ENCODE measurements at regions not wholly inside any gene's neighbourhood (a gene's known extent, or its start where the extent isn't known, plus 50 kb on each side); places are given as distances from the start of the nearest gene placed in this dataset.

DNA sequence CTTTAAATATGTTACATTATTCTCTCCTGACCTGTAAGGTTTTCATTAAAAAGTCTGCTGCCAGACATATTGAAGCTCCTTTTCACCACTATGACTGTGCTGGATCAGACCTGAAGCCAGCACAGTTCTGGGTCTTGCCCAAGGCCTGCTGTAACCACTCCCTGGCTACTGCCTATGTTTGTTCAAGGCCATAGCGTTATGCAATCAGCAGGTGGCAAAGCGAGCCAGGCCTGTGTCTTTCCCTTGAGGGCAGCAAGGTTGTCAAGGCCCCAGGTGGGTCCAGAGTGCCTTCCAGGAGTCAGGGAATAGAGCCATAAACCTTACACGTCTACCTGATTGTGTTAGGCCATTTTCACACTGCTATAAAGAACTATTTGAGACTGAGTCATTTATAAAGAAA lies 496.8 kb upstream of the PCDH9 start:
- Histone ChIP-seq H3K4me3 (no peak overlapping the region), H3K4me1 (no peaks in the 10 kb centered on the region), H3K27me3 (ENCODE audit: low read depth) (no peaks in the 10 kb centered on the region), H3K36me3 (no peaks in the 10 kb centered on the region), H3K27ac (no peak overlapping the region), H3K9me3 (peaks cover 18% of the 10 kb centered on the region)
- intact Hi-C loops (cut with DNase I) = no loop called here
- TF ChIP-seq, protein P1, sequence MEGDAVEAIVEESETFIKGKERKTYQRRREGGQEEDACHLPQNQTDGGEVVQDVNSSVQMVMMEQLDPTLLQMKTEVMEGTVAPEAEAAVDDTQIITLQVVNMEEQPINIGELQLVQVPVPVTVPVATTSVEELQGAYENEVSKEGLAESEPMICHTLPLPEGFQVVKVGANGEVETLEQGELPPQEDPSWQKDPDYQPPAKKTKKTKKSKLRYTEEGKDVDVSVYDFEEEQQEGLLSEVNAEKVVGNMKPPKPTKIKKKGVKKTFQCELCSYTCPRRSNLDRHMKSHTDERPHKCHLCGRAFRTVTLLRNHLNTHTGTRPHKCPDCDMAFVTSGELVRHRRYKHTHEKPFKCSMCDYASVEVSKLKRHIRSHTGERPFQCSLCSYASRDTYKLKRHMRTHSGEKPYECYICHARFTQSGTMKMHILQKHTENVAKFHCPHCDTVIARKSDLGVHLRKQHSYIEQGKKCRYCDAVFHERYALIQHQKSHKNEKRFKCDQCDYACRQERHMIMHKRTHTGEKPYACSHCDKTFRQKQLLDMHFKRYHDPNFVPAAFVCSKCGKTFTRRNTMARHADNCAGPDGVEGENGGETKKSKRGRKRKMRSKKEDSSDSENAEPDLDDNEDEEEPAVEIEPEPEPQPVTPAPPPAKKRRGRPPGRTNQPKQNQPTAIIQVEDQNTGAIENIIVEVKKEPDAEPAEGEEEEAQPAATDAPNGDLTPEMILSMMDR (IDR thresholded peaks at IDR 0.05) = no peak
- DNase-seq (no peak), ATAC-seq (no peak)

DNA sequence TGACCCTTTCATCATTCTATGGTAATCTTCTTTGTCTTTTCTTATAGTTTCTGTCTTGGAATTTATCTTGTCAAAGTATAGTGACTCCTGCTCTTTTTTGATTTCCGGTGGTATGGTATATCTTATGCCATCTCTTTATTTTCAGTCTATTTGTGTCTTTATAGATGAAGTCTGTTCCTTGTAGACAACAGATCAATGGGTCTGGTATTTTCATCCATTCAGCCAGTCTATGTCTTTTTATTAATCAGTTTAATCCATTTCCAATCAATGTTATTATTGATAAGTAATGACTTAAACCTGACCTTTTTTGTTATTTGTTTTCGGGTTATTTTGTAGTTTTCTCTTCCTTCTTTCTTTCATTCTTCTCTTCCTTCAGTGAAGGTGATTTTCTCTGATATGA lies 495.9 kb upstream of the PCDH9 start:
- DNase-seq (no peak), ATAC-seq (no peak)
- Histone ChIP-seq H3K9me3 (peaks cover 18% of the 10 kb centered on the region), H3K27ac (no peak overlapping the region), H3K4me3 (no peak overlapping the region), H3K4me1 (no peaks in the 10 kb centered on the region), H3K27me3 (ENCODE audit: low read depth) (no peaks in the 10 kb centered on the region), H3K36me3 (no peaks in the 10 kb centered on the region)
- TF ChIP-seq, protein P1 (IDR thresholded peaks at IDR 0.05) = no peak
- intact Hi-C loops (cut with DNase I) = no loop called here

DNA sequence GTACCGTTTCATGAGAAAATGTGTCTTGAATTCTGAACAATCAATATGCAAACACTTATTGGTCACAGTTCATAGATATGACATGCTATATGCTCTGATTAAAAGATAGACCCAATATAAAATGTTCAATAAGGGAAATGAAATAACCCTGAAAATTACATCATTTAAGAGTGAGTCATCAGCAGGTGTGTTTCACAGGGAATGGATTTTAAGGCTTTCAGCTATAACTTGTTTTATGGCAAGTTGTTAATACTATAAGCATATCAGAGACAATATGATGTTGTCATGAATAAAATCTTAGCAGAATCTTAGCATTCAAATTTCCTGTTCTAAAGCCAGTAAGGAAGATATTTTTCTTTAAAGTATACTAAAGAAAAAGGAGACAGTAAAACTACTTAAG lies 483.4 kb upstream of the PCDH9 start:
- TF ChIP-seq, protein P1 (IDR thresholded peaks at IDR 0.05) = no peak
- DNase-seq (no peak), ATAC-seq (no peak)
- Histone ChIP-seq H3K36me3 (no peaks in the 10 kb centered on the region), H3K4me1 (no peaks in the 10 kb centered on the region), H3K4me3 (no peak overlapping the region), H3K27me3 (ENCODE audit: low read depth) (no peaks in the 10 kb centered on the region), H3K27ac (no peak overlapping the region), H3K9me3 (no peaks in the 10 kb centered on the region)
- intact Hi-C loops (cut with DNase I) = no loop called here

DNA sequence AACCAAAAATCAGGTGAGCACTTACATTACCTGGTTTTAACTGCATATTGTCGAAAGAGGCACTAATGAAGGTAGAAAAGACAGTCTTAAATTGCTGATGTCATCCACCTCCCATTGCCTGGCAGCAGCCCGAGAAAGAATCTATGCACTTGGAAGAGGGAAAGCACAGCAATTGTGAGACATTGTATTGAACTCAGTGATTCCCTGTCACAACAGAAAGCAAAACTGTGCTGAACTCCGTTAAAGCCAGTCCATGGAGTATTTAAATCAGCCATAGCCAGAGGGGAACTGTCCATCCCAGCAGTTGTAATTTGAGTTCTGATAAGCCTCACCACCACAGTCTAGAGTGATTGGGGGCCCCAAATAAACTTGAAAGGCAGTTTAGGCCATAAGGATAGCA lies 466.6 kb upstream of the PCDH9 start:
- H3K9me3 ChIP-seq = no peaks in the 10 kb centered on the region
- ATAC-seq (no peak), DNase-seq (no peak)
- H3K36me3 ChIP-seq = no peaks in the 10 kb centered on the region
- H3K4me1 ChIP-seq = no peaks in the 10 kb centered on the region
- H3K27me3 ChIP-seq (ENCODE audit: low read depth) = no peaks in the 10 kb centered on the region
- H3K4me3 ChIP-seq = no peak overlapping the region
- intact Hi-C loops (cut with DNase I) = no loop called here
- TF ChIP-seq, protein P1 (IDR thresholded peaks at IDR 0.05) = no peak
- H3K27ac ChIP-seq = no peak overlapping the region

DNA sequence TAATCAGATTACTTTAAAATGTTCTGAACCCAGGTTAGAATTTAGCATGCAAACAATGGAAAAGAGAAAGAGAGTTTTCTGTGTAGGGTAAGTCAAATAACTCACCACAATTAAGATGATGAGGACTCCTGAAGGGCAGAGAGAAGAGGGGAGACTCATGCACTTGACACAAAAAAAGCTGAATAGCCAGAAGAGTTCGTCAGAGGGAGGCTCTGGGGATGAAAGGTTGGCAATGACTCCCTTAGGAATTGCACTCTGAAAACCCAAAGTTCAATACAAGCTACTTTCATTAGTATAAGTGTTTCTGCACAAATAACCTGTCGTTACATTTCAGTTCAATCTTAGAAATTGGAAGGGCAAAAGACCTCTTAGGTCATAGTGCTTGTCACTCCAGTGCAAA lies 434.4 kb upstream of the PCDH9 start:
- Histone ChIP-seq H3K9me3 (no peaks in the 10 kb centered on the region), H3K27ac (no peak overlapping the region), H3K27me3 (ENCODE audit: low read depth) (no peaks in the 10 kb centered on the region), H3K4me1 (no peaks in the 10 kb centered on the region), H3K36me3 (no peaks in the 10 kb centered on the region), H3K4me3 (no peak overlapping the region)
- TF ChIP-seq, protein P1 (IDR thresholded peaks at IDR 0.05) = no peak
- ATAC-seq (no peak), DNase-seq (no peak)
- intact Hi-C loops (cut with DNase I) = no loop called here

DNA sequence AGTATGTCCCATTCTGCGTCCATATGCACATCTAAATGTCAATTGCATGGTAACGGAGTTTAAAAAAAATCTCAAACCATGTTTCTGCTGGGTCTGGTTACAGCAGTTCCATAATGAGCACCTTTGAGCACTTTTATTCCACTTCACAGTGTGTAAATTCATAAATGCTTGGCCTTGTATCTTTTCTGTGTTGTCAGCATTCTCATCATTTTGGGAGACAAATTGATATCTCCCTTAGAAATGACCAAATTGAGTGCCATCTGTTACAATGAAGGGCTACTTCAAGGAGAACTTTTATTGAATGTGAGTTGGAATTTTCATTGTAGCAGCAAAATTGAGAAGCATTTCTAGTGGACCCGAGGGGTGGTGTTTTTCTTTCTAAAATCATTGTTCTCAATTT lies 432.9 kb upstream of the PCDH9 start:
- TF ChIP-seq, protein P1 (IDR thresholded peaks at IDR 0.05) = no peak
- H3K27me3 ChIP-seq (ENCODE audit: low read depth) = no peaks in the 10 kb centered on the region
- H3K4me1 ChIP-seq = no peaks in the 10 kb centered on the region
- DNase-seq (no peak), ATAC-seq (no peak)
- H3K4me3 ChIP-seq = no peak overlapping the region
- intact Hi-C loops (cut with DNase I) = no loop called here
- no peak overlapping the region for H3K27ac ChIP-seq
- no peaks in the 10 kb centered on the region for H3K36me3 ChIP-seq
- H3K9me3 ChIP-seq = no peaks in the 10 kb centered on the region

All from lower lobe of right lung (tissue), 2 donors.